Hematopoietic multipotent progenitor cell treated with erythropoietin and hydrocortisone succinate and interleukin-3 and kit ligand, for 17 days (in vitro differentiated cells): ENCODE measurements at regions not wholly inside any gene's neighbourhood (a gene's known extent, or its start where the extent isn't known, plus 50 kb on each side); places are given as distances from the start of the nearest gene placed in this dataset.

Experiments used
- DNase-seq: peaks from one replicate; pipeline ENCODE4 v3.0.0-alpha.2; 2015; ENCODE audit warnings: low spot score

DNA sequence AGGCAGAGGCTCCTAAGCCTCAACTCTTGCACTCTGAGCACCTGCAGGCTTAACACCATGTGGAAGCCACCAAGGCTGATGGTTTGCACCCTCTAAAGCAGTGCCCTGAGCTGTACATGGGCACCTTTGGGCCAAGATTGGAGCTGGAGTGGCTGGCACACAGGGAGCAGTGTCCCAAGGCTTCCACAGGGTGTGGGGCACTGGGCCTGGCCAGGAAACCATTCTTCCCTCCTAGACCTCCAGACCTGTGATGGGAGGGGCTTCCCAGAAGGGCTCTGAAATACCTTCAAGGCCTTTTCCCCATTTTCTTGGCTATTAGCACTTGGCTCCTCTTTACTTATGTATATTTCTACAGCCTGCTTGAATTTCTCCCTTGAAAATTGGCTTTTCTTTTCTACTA, 67.9 kb upstream of the PPM1J start:
- DNase-seq, result no peak

- no peak for DNase-seq
These were observed 64.8 kb upstream of the PPM1J start for GRCh38 chr1:112779665-112780526.

DNA sequence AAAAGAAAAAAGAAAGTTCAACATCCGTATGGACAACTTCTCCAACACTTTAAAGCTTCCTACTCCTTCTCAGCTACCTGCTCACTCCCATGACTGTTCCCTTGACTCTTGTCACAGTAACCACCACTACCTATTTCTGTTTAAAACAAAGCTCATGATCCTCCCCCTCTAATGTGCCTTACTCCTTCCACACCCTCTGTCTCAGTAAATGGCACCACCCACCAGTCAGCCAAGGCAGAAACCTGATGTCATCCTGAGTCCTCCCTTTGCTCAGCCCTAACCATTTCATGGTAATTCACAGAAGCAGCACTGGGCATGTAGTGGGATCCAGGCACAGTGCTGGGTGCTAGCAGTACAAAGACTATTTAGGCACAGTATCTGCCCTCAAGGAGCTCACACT, 63.0 kb upstream of the PPM1J start:
- DNase-seq, result no peak

DNA sequence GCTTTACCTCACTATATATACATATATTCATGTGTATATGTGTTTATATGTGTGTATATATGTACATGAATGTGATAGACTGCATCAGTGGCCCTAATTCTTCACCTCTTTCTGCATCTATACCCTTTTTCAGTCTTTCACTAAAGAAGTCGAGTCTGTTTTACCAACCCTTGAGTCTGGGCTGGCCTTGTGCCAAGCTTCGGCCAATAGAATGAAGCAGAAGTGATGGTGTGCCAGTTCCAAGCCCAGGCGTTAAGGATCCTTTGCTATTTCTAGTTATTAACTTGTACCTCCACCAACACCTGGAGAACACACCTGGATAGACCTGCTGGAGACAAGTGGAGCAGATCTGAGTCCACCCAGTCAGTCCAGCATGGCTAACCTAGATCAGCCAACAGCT, 61.6 kb upstream of the PPM1J start:
- DNase-seq, result no peak

DNA sequence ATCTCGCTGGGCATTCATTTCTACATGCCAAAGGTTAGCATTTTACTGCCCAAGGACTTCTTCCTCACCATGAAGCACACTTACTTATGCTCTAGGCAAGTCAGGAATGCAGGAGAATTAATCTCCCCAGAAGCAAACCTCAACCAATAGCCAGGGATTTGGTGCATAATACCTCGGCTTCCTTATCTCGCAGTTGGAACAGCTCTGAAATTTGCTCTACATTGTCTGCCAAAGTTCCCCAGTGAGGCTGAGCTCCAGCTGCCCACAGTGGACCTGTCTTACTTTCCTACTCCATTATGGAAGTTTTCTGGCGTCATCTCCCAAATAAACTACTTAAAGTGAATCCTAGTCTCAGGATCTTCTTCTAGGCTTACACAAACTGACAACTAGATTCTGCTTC, 57.6 kb upstream of the PPM1J start:
- no peak for DNase-seq

GRCh38 chr1:112770724-112771123, 55.6 kb upstream of the PPM1J start:
- DNase-seq, result no peak

GRCh38 chr1:112769611-112770010, 54.5 kb upstream of the PPM1J start:
- no peak for DNase-seq

DNA sequence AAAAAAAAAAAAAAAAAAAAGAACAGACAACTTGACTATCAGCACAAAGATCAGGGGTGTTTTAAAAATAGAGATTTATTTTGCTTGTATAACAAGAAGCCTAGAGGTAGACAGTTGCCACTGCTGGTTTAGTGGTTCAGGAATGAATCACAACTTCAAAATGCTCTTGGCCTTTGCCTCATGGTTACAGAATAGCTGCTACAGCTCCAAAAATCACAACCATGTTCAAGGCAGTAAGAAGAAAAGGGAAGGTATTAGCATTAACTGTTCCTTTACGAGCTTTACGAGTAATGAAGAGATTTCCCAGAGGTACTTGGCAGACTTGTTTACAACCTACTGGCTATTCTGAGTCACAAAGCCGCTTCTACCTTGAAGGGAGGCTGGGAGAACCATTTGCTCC, 52.5 kb upstream of the PPM1J start:
- no peak for DNase-seq
